ENCODE measurements at regions not wholly inside any gene's neighbourhood (a gene's known extent, or its start where the extent isn't known, plus 50 kb on each side); places are given as distances from the start of the nearest gene placed in this dataset.
"Not testable (repeated sequence)": the region's sequence is repeated elsewhere in the genome, so short reads cannot be mapped to it uniquely, and the experiment has no call there.

GRCh38 chr3:66629150-66629981 lies 128.5 kb upstream of the LRIG1 start:
- DNase-seq (ENCODE audit: low read depth in 2 of 2, low spot score in 1 of 2) = no peak

GRCh38 chr3:66629982-66630368 lies 129.2 kb upstream of the LRIG1 start:
- no peak for DNase-seq (ENCODE audit: low read depth in 2 of 2, low spot score in 1 of 2)

DNA sequence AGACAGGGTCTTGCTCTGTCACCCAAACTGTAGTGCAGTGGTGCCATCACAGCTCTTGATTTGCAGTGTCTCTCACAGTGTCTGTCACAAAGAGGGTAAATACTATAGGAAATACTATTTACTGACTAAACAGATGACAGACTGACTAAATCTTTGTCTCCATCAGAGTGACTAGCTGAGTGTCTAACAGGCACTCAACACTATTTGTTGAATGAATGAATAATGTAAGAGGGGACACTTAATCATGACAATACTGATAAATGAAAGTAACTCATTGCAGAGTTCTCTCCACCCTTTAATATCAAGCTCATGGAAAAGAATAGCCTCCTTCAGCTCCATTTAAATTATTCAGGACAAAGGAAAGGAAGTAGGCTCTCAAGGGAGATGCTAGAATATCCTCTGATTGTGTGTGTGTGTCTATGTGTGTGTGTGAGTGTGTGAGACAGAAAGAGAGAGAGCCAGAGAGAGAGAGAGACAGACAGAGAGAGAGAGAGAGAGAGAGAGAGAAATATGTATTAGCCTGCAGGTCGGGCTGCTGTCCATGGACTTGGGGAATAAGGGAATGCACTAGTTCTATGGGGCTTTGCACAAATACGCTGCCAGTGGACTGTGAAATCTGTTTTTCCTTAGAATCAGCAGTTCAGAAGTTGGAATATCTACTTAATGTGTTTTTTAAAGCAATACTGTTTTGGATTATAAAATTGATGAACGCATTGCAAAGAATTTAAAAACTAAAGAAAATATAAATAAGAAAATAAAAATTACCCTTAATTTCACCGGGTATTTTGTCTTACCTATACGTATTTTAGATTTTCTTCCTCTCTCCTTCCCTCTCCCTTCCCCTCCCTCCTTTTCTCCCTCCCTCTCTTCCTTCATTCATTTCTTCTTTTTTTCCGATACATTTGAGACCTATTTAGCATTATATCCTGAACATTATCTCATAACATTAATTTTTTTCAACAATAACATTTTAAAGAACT lies 132.9 kb upstream of the LRIG1 start:
- DNase-seq (ENCODE audit: low read depth in 2 of 2, low spot score in 1 of 2) = no peak

- DNase-seq (ENCODE audit: low read depth in 2 of 2, low spot score in 1 of 2) = no peak
These were observed 137.9 kb upstream of the LRIG1 start for GRCh38 chr3:66638717-66639116.

GRCh38 chr3:66639809-66640356 lies 139.1 kb upstream of the LRIG1 start:
- no peak for DNase-seq (ENCODE audit: low read depth in 2 of 2, low spot score in 1 of 2)

DNA sequence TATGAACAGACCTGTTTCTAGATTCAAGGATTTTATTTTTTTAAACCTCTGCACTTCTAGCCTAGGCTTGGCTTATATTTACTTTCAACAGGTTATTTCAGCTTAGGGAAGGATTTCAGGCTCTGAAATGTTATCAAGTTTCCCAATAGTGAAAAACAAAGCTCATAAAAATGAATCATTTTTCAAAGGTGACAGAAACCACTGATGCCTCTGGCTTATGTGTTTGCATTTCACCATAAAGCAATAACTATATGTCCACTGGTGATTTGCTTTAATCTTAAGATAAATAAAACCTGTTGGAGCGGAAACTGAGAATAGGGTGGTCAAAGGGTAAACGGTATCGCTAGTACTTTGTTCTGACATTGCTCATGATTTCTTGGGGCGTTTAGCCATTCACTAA lies 141.2 kb upstream of the LRIG1 start:
- DNase-seq (ENCODE audit: low read depth in 2 of 2, low spot score in 1 of 2) = no peak

- no peak for DNase-seq (ENCODE audit: low read depth in 2 of 2, low spot score in 1 of 2)
These were observed 141.7 kb upstream of the LRIG1 start for GRCh38 chr3:66642484-66642883.

DNA sequence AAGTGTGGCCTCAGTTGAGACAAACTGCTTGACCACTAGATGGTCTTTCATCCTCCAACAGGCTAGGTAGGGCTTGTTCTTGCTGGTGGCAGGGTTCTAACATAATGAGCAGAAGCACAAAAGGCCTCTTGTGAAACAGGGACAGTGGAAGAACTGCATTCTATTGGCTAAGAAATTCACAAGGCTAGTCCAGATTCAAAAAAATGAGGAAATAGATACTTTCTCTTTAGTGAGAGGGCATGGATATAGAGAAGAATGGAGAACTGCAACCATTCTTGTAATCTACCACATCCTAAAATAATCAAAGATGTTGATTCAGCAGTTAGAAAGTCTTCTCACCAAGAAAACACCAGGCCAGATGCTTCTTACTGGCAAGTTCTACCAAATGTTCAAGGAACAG lies 143.7 kb upstream of the LRIG1 start:
- DNase-seq (ENCODE audit: low read depth in 2 of 2, low spot score in 1 of 2) = no peak

DNA sequence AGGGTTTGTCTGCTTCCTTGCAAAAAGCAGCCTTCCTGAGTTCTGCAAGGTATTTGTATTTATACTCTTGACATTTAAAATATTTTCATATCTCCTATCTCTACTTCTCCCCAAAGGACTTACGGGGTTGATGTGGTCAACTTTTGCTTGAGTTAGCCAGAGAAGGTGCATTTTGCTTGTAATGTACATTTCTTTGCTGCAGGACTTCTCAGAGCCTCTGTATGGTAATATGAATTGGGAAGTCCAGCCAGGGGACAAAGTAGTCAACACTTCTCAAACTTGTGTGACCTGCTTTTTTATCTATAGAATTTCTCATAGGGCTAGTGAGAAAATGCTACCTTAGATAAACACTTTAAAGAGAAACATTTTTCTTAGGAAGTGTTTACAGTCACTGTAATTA lies 148.2 kb upstream of the LRIG1 start:
- no peak for DNase-seq (ENCODE audit: low read depth in 2 of 2, low spot score in 1 of 2)

DNA sequence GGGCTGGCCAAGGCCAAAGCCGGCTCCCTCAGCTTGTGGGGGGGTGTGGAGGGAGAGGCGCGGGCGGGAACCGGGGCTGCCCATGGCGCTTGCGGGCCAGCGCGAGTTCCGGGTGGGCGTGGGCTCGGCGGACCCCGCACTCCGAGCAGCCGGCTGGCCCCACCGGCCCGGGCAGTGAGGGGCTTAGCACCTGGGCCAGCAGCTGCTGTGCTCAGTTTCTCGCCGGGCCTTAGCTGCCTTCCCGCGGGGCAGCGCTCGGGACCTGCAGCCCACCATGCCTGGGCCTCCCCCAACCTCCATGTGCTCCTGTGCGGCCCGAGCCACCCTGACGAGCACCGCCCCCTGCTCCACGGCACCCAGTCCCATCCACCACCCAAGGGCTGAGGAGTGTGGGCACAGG lies 150.7 kb upstream of the LRIG1 start:
- DNase-seq (ENCODE audit: low read depth in 2 of 2, low spot score in 1 of 2) = not testable (repeated sequence)

DNA sequence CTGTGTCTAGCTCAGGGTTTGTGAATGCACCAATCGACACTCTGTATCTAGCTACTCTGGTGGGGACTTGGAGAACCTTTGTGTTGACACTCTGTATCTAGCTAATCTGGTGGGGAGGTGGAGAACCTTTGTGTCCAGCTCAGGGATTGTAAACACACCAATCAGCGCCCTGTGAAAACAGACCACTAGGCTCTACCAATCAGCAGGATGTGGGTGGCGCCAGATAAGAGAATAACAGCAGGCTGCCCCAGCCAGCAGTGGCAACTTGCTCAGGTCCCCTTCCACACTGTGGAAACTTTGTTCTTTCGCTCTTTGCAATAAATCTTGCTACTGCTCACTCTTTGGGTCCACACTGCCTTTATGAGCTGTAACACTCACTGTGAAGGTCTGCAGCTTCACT lies 151.3 kb upstream of the LRIG1 start:
- DNase-seq (ENCODE audit: low read depth in 2 of 2, low spot score in 1 of 2) = not testable (repeated sequence)

DNA sequence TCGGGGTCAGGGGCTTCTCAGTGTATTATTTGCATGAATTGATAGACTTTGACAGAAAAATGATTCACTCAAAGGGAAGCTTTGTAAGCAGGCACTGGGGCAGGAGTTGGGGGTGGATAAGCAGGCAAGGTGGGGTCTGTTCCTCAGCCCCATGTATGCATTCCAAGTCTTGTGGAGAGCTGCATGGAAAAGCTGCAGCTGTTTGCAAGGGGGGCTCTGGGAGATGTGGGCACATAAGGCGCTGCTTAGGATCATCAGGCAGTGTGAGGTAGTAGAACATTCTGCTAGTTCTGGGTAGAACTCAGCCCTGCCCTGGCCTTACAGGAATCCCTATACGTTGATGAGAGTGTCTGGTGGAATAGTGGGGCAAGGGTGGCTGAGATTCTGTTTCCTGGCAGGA lies 154.2 kb upstream of the LRIG1 start:
- DNase-seq (ENCODE audit: low read depth in 2 of 2, low spot score in 1 of 2) = no peak

DNA sequence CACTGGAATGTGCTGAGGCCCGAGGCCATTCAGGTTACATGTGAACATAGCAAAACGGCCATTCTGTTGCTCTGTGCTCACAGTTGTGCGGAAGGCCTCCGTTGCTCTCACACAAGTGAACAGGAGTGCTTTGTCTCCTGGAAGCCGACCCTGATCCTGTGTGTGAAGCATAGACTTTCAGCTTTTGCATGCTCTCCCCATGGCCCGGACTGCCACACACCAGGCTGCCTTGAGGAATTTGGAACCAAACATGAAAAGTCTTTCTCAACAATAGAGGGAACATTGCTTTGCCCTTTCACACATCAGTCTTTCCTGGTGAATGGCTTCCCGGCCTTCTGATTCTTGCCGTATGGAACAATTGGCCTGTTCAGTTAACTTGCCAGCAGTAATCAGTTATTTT lies 154.8 kb upstream of the LRIG1 start:
- DNase-seq (ENCODE audit: low read depth in 2 of 2, low spot score in 1 of 2) = no peak

DNA sequence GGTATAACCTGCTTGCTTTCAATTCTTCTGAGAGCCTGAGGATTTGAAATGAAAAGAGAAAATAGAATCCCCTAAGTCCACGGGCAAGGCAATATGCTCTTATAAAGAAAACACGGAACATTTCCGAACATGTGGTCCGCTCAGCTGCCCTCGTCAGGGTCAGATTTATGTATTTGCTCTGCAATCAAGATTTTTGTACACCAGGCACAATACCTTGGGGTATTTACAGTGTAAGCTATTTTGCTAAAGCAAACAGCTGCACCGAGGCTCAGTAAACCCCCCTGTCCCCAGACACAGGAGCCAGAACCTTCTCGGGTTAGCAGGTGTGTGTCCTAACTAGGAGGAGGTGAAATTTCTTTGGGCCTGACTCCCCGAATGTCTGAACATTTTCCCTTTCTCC lies 155.8 kb upstream of the LRIG1 start:
- no peak for DNase-seq (ENCODE audit: low read depth in 2 of 2, low spot score in 1 of 2)

DNA sequence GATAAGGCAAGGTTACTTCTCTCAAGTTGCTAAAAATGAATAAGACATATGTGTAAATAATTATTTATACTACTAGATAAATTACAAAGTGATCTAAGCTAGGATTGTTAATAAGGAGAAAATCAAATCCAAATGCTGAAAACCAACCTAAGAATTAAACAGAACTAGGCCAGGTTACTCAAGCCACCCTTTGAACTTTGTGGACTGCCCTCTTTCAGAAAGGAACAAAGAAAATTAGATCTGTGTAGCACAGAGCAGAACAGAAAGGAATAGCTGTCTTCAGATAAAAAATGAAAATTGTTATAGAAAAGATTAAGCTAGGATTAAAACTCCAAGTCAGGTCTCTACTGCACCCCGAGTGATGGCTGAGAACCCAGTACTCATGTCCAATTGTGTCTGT lies 158.2 kb upstream of the LRIG1 start:
- no peak for DNase-seq (ENCODE audit: low read depth in 2 of 2, low spot score in 1 of 2)

DNA sequence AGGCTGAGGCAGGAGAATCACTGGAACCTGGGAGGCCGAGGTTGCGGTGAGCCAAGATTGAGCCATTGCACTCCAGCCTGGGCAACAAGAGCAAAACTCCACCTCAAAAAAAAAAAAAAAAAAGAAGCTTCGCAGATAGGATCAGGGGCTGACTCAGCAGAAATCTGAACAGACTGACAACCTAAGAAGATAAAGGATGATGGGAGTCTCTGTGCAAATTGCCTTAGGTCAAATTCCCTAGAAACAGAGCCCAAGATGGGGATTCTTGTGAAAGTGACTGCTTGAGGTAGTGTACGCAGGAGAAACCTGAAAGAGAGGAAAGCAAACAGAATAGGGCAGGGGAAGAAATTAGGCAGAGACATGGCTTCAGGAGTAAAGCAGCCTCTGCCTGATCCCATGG lies 160.8 kb upstream of the LRIG1 start:
- DNase-seq (ENCODE audit: low read depth in 2 of 2, low spot score in 1 of 2) = no peak

- DNase-seq (ENCODE audit: low read depth in 2 of 2, low spot score in 1 of 2) = no peak
These were observed 162.1 kb upstream of the LRIG1 start for GRCh38 chr3:66662894-66663293.

- DNase-seq (ENCODE audit: low read depth in 2 of 2, low spot score in 1 of 2) = no peak
These were observed 164.3 kb upstream of the LRIG1 start for GRCh38 chr3:66665021-66665695.

DNA sequence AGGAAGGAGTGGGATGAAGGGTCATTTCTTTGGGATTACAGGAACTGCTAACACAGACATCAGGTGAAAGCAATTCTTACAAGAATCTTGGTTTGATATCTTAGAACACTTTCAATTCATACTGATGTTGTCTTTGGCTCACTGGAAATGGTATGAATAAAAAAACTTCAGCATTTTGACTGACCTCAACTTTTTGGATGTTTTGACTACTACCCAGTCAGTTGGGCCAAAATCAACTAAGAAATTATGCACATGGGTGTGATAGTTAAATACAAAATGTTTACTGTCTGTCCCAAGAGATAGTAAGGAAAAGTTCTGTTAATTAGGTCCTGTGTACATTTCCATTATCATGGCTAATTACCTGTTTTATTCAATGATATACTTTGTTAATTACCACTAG lies 165.5 kb upstream of the LRIG1 start:
- DNase-seq (ENCODE audit: low read depth in 2 of 2, low spot score in 1 of 2) = no peak

- no peak for DNase-seq (ENCODE audit: low read depth in 2 of 2, low spot score in 1 of 2)
These were observed 166.4 kb upstream of the LRIG1 start for GRCh38 chr3:66667263-66667662.

- DNase-seq (ENCODE audit: low read depth in 2 of 2, low spot score in 1 of 2) = no peak
These were observed 170.5 kb upstream of the LRIG1 start for GRCh38 chr3:66671291-66671690.

Data from stimulated activated CD8-positive, alpha-beta memory T cell treated with anti-CD3 and anti-CD28 coated beads, Interleukin-4, amount 100 ng/mL, for 4 hours (primary cell).